ENCODE measurements at regions not wholly inside any gene's neighbourhood (a gene's known extent, or its start where the extent isn't known, plus 50 kb on each side); places are given as distances from the start of the nearest gene placed in this dataset.

- H3K4me3 ChIP-seq (replicated peaks; ENCODE audit: insufficient read depth, low read length), result no peak overlapping the region
- H3K27me3 ChIP-seq (ENCODE audit: insufficient read depth, poor library complexity, severe bottlenecking), result no peaks in the 10 kb centered on the region
- TF ChIP-seq SPI1 (IDR thresholded peaks at IDR 0.05; ENCODE audit: borderline replicate concordance, low read depth), result no peak
- TF ChIP-seq POLR2AphosphoS5 (IDR thresholded peaks at IDR 0.05; ENCODE audit: low read depth), result no peak
- no peak for TF ChIP-seq CTCF (IDR thresholded peaks at IDR 0.05; ENCODE audit: insufficient read depth, low read length)
- TF ChIP-seq REST (IDR thresholded peaks at IDR 0.05; ENCODE audit: insufficient replicate concordance, low read depth), result no peak
- TF ChIP-seq GABPA (IDR thresholded peaks at IDR 0.05; ENCODE audit: low read depth), result no peak
- DNase-seq (ENCODE audit: low read depth in 1 of 2, low spot score in 1 of 2), result no peak
- no peak overlapping the region for H3K27ac ChIP-seq (replicated peaks)
Measured at GRCh38 chr6:79377888-79378348, 143.4 kb upstream of the HMGN3 start.

- TF ChIP-seq CTCF (IDR thresholded peaks at IDR 0.05; ENCODE audit: insufficient read depth, low read length) (no peak), GABPA (IDR thresholded peaks at IDR 0.05; ENCODE audit: low read depth) (no peak), SPI1 (IDR thresholded peaks at IDR 0.05; ENCODE audit: borderline replicate concordance, low read depth) (no peak), POLR2AphosphoS5 (IDR thresholded peaks at IDR 0.05; ENCODE audit: low read depth) (no peak), REST (IDR thresholded peaks at IDR 0.05; ENCODE audit: insufficient replicate concordance, low read depth) (no peak)
- Histone ChIP-seq H3K27me3 (ENCODE audit: insufficient read depth, poor library complexity, severe bottlenecking) (no peaks in the 10 kb centered on the region), H3K4me3 (replicated peaks; ENCODE audit: insufficient read depth, low read length) (no peak overlapping the region), H3K27ac (replicated peaks) (no peak overlapping the region)
- no peak for DNase-seq (ENCODE audit: low read depth in 1 of 2, low spot score in 1 of 2)
Measured at GRCh38 chr6:79377047-79377446, 142.6 kb upstream of the HMGN3 start.

GRCh38 chr6:79375635-79376337 lies 141.3 kb upstream of the HMGN3 start:
- no peak for DNase-seq (ENCODE audit: low read depth in 1 of 2, low spot score in 1 of 2)
- no peak overlapping the region for H3K4me3 ChIP-seq (replicated peaks; ENCODE audit: insufficient read depth, low read length)
- H3K27me3 ChIP-seq (ENCODE audit: insufficient read depth, poor library complexity, severe bottlenecking), result no peaks in the 10 kb centered on the region
- no peak overlapping the region for H3K27ac ChIP-seq (replicated peaks)
- no peak for TF ChIP-seq GABPA (IDR thresholded peaks at IDR 0.05; ENCODE audit: low read depth)
- no peak for TF ChIP-seq POLR2AphosphoS5 (IDR thresholded peaks at IDR 0.05; ENCODE audit: low read depth)
- no peak for TF ChIP-seq REST (IDR thresholded peaks at IDR 0.05; ENCODE audit: insufficient replicate concordance, low read depth)
- no peak for TF ChIP-seq SPI1 (IDR thresholded peaks at IDR 0.05; ENCODE audit: borderline replicate concordance, low read depth)
- no peak for TF ChIP-seq CTCF (IDR thresholded peaks at IDR 0.05; ENCODE audit: insufficient read depth, low read length)

Data from HL-60 (cell line).